T follicular helper cell (primary cell): ENCODE measurements at regions not wholly inside any gene's neighbourhood (a gene's known extent, or its start where the extent isn't known, plus 50 kb on each side); places are given as distances from the start of the nearest gene placed in this dataset.

ENCODE experiments used
- DNase-seq: peaks from one replicate; pipeline ENCODE4 v3.0.0-alpha.2; 2020; ENCODE audit warnings: low read depth

- no peak for DNase-seq
Observed at GRCh38 chr20:57807401-57808263, 97.8 kb upstream of the PMEPA1 start.

GRCh38 chr20:57806975-57807374 is 97.2 kb upstream of the PMEPA1 start:
- no peak for DNase-seq

- no peak for DNase-seq
Observed at GRCh38 chr20:57806476-57806875, 96.7 kb upstream of the PMEPA1 start.

GRCh38 chr20:57805747-57806146 is 95.9 kb upstream of the PMEPA1 start:
- no peak for DNase-seq

DNA sequence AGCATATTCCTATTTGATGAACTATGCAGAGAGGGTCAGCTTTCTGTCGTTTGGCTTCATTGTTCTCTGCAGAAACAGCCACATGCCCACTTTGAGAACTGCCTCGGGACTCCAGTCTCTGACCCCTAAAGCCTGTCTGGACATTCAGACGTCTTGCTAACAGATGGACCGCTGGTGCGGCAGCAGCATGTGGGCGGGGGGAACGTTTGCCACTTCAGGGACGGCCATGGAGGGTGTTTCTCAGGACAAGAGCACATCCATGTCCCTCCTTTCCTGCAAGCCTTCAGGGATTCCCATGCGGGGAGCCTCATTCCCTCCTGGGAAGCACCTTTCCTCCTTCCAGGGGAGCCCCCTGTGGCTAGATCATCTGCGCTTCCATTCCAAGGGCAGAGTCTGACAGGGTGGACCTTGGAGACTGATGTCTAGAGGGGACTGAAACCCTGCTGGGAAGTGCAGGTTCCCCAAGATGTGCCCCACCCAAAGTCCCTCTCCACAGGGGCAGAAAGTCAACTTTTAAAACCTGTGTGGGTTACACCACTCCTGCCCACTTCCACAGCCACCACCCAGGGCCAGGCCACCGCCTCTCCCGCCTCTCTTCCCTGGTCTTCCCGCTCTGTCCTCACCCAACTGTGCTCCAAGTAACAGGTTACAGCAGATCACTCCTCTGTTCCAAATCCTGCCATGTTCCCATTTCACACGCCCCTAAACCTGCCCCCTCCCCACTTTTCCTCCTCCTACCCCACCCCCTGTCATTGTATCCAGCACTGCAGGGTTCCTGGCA is 94.8 kb upstream of the PMEPA1 start:
- DNase-seq = no peak

DNA sequence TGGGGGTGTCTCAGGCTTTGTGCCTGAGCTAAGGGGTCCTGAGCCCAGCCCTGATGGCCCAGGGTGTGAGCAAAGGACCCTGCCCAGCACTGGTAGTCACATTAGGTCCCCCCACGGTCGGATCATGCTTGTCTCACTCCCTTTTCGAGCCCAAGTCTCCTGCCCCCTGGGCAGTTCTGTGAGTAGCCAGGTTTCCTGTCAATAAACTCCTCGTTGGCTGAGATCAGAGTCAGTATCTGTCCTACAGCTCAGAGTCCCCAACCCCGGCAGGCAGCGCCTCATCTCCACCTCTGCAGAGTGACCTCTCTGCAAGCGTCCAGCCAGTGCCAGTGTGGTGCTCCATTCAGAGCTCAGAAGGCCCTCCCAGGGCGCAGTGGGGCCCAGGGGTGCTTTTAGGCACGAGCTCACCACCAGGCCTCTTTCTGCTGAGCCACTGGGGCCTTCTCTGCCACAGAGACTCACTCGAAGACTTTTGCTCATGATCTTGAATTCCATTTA is 93.7 kb upstream of the PMEPA1 start:
- no peak for DNase-seq

- DNase-seq = no peak
Observed at GRCh38 chr20:57802765-57803507, 93.1 kb upstream of the PMEPA1 start.

DNA sequence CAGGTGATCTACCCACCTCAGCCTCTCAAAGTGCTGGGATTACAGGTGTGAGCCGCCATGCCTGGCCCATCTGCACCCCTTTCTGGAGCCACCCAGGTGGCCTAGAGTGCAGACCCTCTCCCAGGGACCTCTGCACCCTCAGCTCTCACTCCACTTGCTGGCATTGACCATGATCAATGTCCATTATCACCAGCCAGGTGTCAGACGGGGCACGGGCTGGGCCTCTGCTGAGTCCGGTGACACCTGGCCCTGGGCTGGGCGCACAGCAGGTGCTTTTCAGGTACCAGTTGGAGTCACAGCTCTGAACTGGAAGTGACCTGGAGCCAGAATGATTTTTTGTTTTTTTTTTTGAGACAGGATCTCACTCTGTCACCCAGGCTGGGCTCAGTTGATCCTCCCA is 91.8 kb upstream of the PMEPA1 start:
- no peak for DNase-seq

DNA sequence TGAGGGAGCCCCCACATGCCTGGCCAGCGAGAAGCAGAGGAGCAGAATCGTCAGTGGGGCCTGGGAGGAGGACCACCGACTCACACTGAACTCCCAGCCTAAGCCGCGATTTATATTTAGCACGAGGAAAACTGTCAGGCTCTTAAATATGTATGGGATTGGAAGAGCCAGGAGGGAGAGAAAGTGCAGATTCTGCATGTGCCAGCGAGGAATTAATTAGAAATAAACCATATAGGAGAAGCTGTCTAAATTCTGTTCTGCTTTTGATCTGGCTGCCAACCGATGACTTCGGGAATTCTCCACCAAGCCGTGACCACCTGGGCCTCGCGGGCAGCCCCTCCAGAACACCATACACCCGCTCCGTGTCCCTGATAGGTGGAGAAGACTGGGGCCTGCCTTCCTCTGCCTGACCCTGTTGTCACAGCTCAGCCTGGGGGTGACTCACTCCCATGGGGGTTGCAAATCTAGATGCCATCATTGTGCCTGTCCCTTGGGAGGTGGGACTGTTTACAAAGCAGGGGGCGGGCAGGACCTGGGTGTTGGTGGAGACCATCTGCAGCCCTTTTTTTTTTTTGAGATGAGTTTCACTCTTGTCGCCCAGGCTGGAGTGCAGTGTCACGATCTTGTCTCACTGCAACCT is 91.1 kb upstream of the PMEPA1 start:
- DNase-seq = no peak

GRCh38 chr20:57797401-57797800 is 87.6 kb upstream of the PMEPA1 start:
- DNase-seq = no peak

DNA sequence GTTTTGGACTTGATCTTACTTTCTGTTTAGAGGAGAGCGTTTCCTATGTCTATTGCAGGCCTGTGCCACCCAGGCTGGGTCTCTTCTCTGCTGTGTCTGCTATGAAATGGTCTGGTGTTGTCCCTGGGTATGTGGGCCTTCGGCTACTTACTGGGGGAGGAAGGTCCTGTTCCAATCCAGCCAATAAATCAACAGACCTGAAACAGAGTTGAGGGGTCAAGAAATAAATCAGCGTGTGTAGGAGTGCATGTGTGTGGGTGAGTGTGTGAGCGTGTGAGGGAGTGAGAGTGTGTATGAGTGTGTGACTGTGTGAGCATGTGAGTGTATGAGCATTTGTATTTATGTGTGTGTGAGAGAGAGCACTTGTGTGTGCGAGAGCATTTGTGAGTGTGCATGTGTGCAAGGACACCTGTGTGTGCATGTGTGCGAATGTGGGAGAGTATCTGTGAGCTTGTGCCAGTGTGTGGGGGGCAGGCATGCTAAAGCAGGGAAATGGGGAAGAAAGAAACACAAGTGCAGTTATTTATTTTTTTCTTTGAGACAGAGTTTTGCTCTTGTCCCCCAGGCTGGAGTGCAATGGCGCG is 86.3 kb upstream of the PMEPA1 start:
- DNase-seq = no peak

DNA sequence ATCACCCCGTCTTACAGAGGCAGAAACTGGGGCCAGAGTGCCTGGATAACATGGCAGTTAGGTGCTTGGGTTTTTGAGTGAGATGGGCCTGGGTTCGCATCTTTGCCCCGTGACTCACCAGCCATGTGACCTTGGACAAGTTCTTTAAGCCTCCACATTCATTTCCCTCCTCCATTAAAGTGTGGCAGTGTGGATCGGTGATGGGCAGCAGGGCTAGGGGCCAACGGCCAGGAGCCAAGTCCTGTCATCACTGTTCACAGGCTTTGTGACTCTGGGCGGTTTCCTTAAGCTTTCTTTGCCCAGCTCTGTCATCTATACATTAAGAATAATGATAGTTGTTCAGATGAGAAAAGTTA is 85.5 kb upstream of the PMEPA1 start:
- DNase-seq = no peak

GRCh38 chr20:57794600-57795341 is 85.0 kb upstream of the PMEPA1 start:
- no peak for DNase-seq

GRCh38 chr20:57794036-57794435 is 84.2 kb upstream of the PMEPA1 start:
- no peak for DNase-seq

GRCh38 chr20:57793421-57793820 is 83.6 kb upstream of the PMEPA1 start:
- no peak for DNase-seq

DNA sequence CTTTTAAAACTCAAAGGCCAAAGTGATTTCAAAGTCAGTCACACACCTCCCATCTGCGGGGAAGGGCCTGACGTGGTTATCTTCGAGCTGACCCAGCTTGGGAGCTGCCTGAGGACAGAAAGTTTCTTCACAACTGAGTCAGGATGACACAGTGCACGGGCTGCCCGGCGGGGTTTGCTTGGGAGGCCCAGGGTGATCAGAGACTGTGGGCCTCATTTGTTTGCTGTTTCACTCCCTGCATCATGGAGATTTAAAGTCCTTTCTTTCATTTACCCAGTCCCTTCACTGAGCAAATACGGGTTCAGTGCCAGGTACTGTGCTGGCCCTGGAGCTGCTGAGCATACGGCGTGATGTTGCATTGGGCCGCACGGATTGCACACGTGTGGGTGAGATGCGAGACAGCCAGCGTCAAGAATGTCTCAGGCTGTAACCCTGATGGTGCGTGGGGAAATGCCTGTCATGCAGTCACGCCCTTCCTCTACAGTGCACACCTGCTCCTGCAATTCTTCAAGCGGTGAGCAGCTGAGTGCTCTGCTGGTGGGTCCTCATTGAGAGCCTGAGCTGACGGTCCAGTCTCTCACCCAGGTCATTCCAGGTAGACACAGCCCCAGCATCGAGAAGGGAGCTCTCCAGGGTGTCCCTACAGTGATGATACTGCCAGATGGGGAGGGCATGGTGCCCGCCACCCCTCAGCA is 82.7 kb upstream of the PMEPA1 start:
- DNase-seq = no peak

DNA sequence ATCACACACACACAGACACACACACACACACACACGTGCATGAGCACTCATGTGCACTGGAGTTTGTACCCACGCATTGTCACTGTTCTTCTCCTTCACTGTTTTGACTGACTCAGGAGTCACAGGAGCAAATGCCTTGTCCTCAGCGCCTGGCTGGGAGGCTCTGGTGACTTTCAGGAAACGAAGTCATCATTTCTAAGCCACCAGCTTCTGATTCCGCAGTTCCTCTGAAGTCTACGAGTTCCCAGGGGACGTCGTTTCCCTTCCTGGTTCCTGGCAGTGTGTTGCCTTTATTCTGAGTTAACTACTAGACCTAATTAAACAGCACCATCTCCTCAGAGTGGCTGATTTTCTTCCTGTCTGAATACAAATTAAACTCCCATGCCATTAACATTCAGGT is 82.2 kb upstream of the PMEPA1 start:
- no peak for DNase-seq

DNA sequence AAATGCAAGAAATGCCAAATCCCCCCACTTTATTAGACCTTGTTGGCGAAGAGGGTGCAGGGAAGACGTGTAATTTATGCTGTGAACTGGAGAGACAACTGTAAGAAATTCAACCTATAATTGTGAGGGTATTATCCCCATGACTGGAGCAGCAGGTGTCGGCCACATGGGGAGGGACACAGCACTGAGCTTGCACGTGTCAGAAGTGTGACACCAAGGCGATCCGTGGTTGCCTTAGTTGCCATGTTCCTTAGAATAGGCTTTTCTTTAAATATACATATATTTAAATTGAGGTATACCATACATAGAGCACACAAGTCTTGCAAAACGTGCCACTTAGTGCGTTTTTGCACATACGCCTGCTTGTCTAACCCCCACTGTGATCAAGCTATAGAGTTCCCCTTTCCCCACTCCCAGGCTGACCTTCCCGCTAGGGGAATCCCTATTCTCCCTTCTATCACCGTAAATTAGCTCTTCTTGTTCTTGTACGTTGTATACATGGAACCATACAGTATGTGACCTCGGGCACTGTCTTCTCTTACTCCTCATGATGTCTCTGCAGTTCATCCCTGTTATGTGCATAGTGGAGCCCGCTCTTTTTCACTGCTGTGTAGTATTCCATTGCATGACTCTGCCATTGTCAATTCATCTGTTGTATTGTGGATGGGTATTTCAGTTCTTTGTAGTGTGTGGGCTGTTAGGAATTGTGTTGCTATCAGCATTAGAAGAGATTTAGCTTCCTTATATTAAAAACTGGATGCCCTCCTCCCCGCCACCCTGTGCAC is 81.6 kb upstream of the PMEPA1 start:
- DNase-seq = no peak

DNA sequence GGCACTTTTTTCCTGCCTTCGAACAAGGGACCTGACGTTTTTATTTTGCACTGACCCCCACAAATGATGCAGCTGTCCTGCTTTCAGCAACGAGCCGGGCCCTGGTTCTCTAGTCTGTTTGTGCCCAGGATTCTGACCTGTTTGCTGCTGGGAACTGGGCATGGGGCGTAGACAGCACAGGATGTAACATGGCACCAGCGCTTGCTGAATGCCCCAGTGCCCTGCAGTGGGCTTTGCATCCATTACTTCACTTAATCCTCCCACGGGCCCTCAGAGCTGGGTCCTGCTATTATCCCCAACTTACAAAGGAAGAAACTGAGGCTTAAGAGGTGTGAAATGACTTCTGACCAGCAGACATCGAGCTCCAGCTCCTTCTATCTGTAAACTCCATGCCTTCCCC is 80.4 kb upstream of the PMEPA1 start:
- DNase-seq = no peak
